ENCODE measurements at regions not wholly inside any gene's neighbourhood (a gene's known extent, or its start where the extent isn't known, plus 50 kb on each side); places are given as distances from the start of the nearest gene placed in this dataset.
A peak's percentile ranks its signal among the peaks of the same experiment; 100 is the strongest.
"Not testable (repeated sequence)": the region's sequence is repeated elsewhere in the genome, so short reads cannot be mapped to it uniquely, and the experiment has no call there.

GRCh38 chr7:51459809-51460208 is 143.2 kb upstream of the COBL start:
- DNase-seq: no peak

GRCh38 chr7:51458693-51459092 is 142.1 kb upstream of the COBL start:
- no peak for DNase-seq

- no peak for DNase-seq
These were observed 140.5 kb upstream of the COBL start for GRCh38 chr7:51457079-51457478.

- peak; percentile 37 for DNase-seq
These were observed 139.9 kb upstream of the COBL start for GRCh38 chr7:51456431-51457060.

- DNase-seq: peak; percentile 78
These were observed 139.3 kb upstream of the COBL start for GRCh38 chr7:51455948-51456347.

GRCh38 chr7:51455513-51455912 is 138.9 kb upstream of the COBL start:
- DNase-seq: peak; percentile 15

GRCh38 chr7:51455086-51455485 is 138.5 kb upstream of the COBL start:
- peak; percentile 6 for DNase-seq

GRCh38 chr7:51452694-51453093 is 136.1 kb upstream of the COBL start:
- DNase-seq: no peak

- no peak for DNase-seq
These were observed 135.3 kb upstream of the COBL start for GRCh38 chr7:51451751-51452476.

GRCh38 chr7:51450541-51450940 is 133.9 kb upstream of the COBL start:
- DNase-seq: no peak

- DNase-seq: no peak
These were observed 130.2 kb upstream of the COBL start for GRCh38 chr7:51446785-51447184.

GRCh38 chr7:51446356-51446755 is 129.7 kb upstream of the COBL start:
- DNase-seq: no peak

- DNase-seq: no peak
These were observed 128.3 kb upstream of the COBL start for GRCh38 chr7:51444936-51445335.

GRCh38 chr7:51430480-51431086 is 114.0 kb upstream of the COBL start:
- peak; percentile 70 for DNase-seq

GRCh38 chr7:51428217-51428887 is 111.7 kb upstream of the COBL start:
- DNase-seq: peak; percentile 10

GRCh38 chr7:51426163-51426562 is 109.6 kb upstream of the COBL start:
- DNase-seq: no peak

- DNase-seq: not testable (repeated sequence)
These were observed 93.3 kb upstream of the COBL start for GRCh38 chr7:51409934-51410333.

GRCh38 chr7:51397608-51398007 is 81.0 kb upstream of the COBL start:
- not testable (repeated sequence) for DNase-seq

- DNase-seq: not testable (repeated sequence)
These were observed 76.4 kb upstream of the COBL start for GRCh38 chr7:51393003-51393402.

GRCh38 chr7:51389952-51390351 is 73.3 kb upstream of the COBL start:
- DNase-seq: not testable (repeated sequence)

GRCh38 chr7:51389216-51389812 is 72.7 kb upstream of the COBL start:
- DNase-seq: not testable (repeated sequence)

- not testable (repeated sequence) for DNase-seq
These were observed 71.6 kb upstream of the COBL start for GRCh38 chr7:51388241-51388640.

Measured in NCI-H2029 treated with DMSO at 0.1 percent for 48 hours (cell line).